Keratinocyte (primary cell): ENCODE measurements at regions not wholly inside any gene's neighbourhood (a gene's known extent, or its start where the extent isn't known, plus 50 kb on each side); places are given as distances from the start of the nearest gene placed in this dataset.

Source experiments
- DNase-seq: peaks from one replicate; pipeline ENCODE4 v3.0.0-alpha.2; 2011; ENCODE audit warnings: low read depth, missing footprints, low spot score
- FAIRE-seq: peaks from 2 replicates; lab custom pipeline; 2011; peaks lifted over from hg19 to GRCh38; lab: Jason Lieb, UNC
- H2AFZ ChIP-seq: 2 replicates; pipeline ENCODE4 v1.6.0; 2012; ENCODE audit warnings: low read length, control low read depth, inconsistent platforms; ENCODE audit not compliant: control insufficient read depth
- H3K27ac ChIP-seq: 2 replicates; pipeline ENCODE4 v1.5.1; 2011; ENCODE audit warnings: low read length; ENCODE audit not compliant: control insufficient read depth, insufficient read depth
- H3K27me3 ChIP-seq: 3 replicates; pipeline ENCODE4 v1.6.0; 2011; ENCODE audit warnings: low read length; ENCODE audit not compliant: control insufficient read depth, insufficient read depth; ENCODE audit errors: extremely low read depth
- H3K36me3 ChIP-seq, 2 experiments: 2 replicates in 1 of 2; 3 replicates in 1 of 2; pipeline ENCODE4 v1.5.1; 2011; ENCODE audit warnings: low read length in 2 of 2, mild to moderate bottlenecking in 1 of 2; ENCODE audit not compliant: control insufficient read depth in 2 of 2, insufficient read depth in 2 of 2; ENCODE audit errors: extremely low read depth in 1 of 2
- H3K4me1 ChIP-seq: 3 replicates; pipeline ENCODE4 v1.5.1; 2011; ENCODE audit warnings: low read length; ENCODE audit not compliant: control insufficient read depth, insufficient read depth; ENCODE audit errors: extremely low read depth
- H3K4me2 ChIP-seq: 3 replicates; pipeline ENCODE4 v1.6.0; 2011; ENCODE audit warnings: low read depth, low read length; ENCODE audit not compliant: control insufficient read depth, insufficient read depth; ENCODE audit errors: extremely low read depth
- H3K4me3 ChIP-seq, 3 experiments: fragments of 200-600 bp in 1 of 3; sonication (generic) in 1 of 3; 2 replicates in 2 of 3; 3 replicates in 1 of 3; pipeline ENCODE4 v1.5.1; 2011 to 2016; ENCODE audit warnings: low read length in 3 of 3, mild to moderate bottlenecking in 3 of 3, control low read depth in 2 of 3, inconsistent platforms in 1 of 3, low read depth in 1 of 3, mixed read lengths in 1 of 3, mixed run types in 1 of 3, moderate library complexity in 1 of 3; ENCODE audit not compliant: control insufficient read depth in 2 of 3, insufficient read depth in 2 of 3; ENCODE audit errors: extremely low read depth in 1 of 3
- H3K79me2 ChIP-seq: 2 replicates; pipeline ENCODE4 v1.6.0; 2012; ENCODE audit warnings: low read length; ENCODE audit not compliant: control insufficient read depth, insufficient read depth
- H3K9ac ChIP-seq: 3 replicates; pipeline ENCODE4 v1.6.0; 2011; ENCODE audit warnings: low read length; ENCODE audit not compliant: control insufficient read depth, insufficient read depth; ENCODE audit errors: extremely low read depth
- H3K9me1 ChIP-seq: 3 replicates; pipeline ENCODE4 v1.6.0; 2011; ENCODE audit warnings: low read length; ENCODE audit not compliant: control insufficient read depth, insufficient read depth; ENCODE audit errors: extremely low read depth
- H3K9me3 ChIP-seq: 2 replicates; pipeline ENCODE4 v1.5.1; 2012; ENCODE audit warnings: low read depth, low read length; ENCODE audit not compliant: control insufficient read depth
- H4K20me1 ChIP-seq: 3 replicates; pipeline ENCODE4 v1.6.0; 2011; ENCODE audit warnings: low read length; ENCODE audit not compliant: control insufficient read depth, insufficient read depth; ENCODE audit errors: extremely low read depth
- EZH2 ChIP-seq: IDR thresholded peaks from one replicate; pipeline ENCODE4 v1.6.1; 2012; ENCODE audit warnings: inconsistent platforms, mild to moderate bottlenecking, low read length, moderate library complexity
- dilution Hi-C: fragments of 300-500 bp; cut with MboI; formaldehyde crosslinking; loops from one replicate; pipeline ENCODE4 v1.7.0; 2020; ENCODE audit warnings: low sequenced_read_pairs; ENCODE audit not compliant: extremely low pct_ligation_motif_present
- TF ChIP-seq, protein P1 (sequence below), 3 experiments: IDR thresholded peaks in 1 of 3; conservative IDR thresholded peaks in 1 of 3; optimal IDR thresholded peaks in 1 of 3; 2 replicates in 2 of 3; 3 replicates in 1 of 3; pipeline versions ENCODE3 to v1.5.1; 2011; ENCODE audit warnings: low read length in 3 of 3, mild to moderate bottlenecking in 3 of 3, moderate library complexity in 2 of 3, control low read depth in 1 of 3, inconsistent platforms in 1 of 3; ENCODE audit not compliant: insufficient read depth in 2 of 3; ENCODE audit errors: extremely low read depth in 1 of 3

DNA sequence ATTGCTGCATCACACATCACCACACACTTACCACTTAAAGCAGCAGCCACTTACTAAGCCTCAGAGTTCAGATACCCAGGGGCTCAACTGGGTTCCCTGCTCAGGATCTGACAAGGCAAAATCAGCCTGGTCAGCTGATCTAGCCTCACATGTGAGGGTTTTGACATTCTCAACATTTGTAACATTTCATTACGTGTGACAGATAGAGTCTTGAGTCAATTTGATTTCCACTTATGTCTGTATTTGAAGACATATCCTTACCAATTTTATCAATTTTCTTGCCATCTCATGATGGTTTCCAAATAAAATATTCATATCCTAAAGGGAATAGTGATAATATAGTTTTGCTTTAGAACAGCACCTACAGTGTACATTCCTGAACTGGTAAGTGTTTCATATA lies 494.7 kb upstream of the PFKP start:
- Histone ChIP-seq H3K4me3 (no peak overlapping the region), H3K4me1 (no peaks in the 10 kb centered on the region), H3K9ac (no peak overlapping the region), H3K9me3 (no peaks in the 10 kb centered on the region), H3K9me1 (no peaks in the 10 kb centered on the region), H4K20me1 (no peaks in the 10 kb centered on the region), H3K36me3 (no peaks in the 10 kb centered on the region), H3K79me2 (no peaks in the 10 kb centered on the region), H3K27me3 (no peaks in the 10 kb centered on the region), H2AFZ (no peak overlapping the region), H3K4me2 (no peak overlapping the region), H3K27ac (no peak overlapping the region)
- dilution Hi-C loops = no loop called here
- FAIRE-seq (no peak), DNase-seq (no peak)
- TF ChIP-seq EZH2 = no peak
- TF ChIP-seq, protein P1, sequence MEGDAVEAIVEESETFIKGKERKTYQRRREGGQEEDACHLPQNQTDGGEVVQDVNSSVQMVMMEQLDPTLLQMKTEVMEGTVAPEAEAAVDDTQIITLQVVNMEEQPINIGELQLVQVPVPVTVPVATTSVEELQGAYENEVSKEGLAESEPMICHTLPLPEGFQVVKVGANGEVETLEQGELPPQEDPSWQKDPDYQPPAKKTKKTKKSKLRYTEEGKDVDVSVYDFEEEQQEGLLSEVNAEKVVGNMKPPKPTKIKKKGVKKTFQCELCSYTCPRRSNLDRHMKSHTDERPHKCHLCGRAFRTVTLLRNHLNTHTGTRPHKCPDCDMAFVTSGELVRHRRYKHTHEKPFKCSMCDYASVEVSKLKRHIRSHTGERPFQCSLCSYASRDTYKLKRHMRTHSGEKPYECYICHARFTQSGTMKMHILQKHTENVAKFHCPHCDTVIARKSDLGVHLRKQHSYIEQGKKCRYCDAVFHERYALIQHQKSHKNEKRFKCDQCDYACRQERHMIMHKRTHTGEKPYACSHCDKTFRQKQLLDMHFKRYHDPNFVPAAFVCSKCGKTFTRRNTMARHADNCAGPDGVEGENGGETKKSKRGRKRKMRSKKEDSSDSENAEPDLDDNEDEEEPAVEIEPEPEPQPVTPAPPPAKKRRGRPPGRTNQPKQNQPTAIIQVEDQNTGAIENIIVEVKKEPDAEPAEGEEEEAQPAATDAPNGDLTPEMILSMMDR (optimal IDR thresholded peaks at IDR 0.05 in 1 of 3, IDR thresholded peaks at IDR 0.05 in 1 of 3, conservative IDR thresholded peaks at IDR 0.05 in 1 of 3; ENCODE audit: extremely low read depth in 1 of 3, insufficient read depth in 2 of 3, low read length in 3 of 3) = no peak

DNA sequence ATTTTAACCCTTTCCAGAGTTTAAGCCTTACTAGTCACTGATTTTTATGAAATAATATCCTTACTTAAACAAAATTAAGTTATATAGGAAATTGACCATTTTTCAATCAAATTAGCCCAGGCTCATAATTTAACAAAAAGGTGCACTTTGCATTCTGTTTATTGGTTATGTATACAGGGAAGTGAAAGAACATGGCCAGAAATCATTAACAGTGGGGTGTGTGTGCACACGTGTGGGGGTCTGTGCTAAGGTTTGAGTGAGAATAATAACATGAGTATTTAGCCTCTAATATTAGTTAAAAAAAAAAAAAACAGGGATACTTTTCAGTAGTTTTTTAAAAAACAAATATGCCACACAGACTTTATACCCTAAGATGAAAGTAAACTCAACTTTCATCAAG lies 510.5 kb upstream of the PFKP start:
- no peaks in the 10 kb centered on the region for H3K9me1 ChIP-seq
- DNase-seq (no peak), FAIRE-seq (no peak)
- H3K4me3 ChIP-seq = no peak overlapping the region
- dilution Hi-C loops = no loop called here
- H3K79me2 ChIP-seq = no peaks in the 10 kb centered on the region
- H4K20me1 ChIP-seq = no peaks in the 10 kb centered on the region
- TF ChIP-seq, protein P1 (optimal IDR thresholded peaks at IDR 0.05 in 1 of 3, IDR thresholded peaks at IDR 0.05 in 1 of 3, conservative IDR thresholded peaks at IDR 0.05 in 1 of 3; ENCODE audit: extremely low read depth in 1 of 3, insufficient read depth in 2 of 3, low read length in 3 of 3) = no peak
- no peak for TF ChIP-seq EZH2
- no peak overlapping the region for H3K4me2 ChIP-seq
- H3K9ac ChIP-seq = no peak overlapping the region
- no peaks in the 10 kb centered on the region for H3K27me3 ChIP-seq
- no peaks in the 10 kb centered on the region for H3K4me1 ChIP-seq
- no peaks in the 10 kb centered on the region for H3K36me3 ChIP-seq
- H2AFZ ChIP-seq = no peak overlapping the region
- H3K9me3 ChIP-seq = no peaks in the 10 kb centered on the region
- H3K27ac ChIP-seq = no peak overlapping the region
